ENCODE measurements at regions not wholly inside any gene's neighbourhood (a gene's known extent, or its start where the extent isn't known, plus 50 kb on each side); places are given as distances from the start of the nearest gene placed in this dataset.

- no peak overlapping the region for H2AFZ ChIP-seq (ENCODE audit: insufficient read depth, low read depth, low read length, poor library complexity, severe bottlenecking)
- Mint-ChIP-seq H3K9me3 (peaks cover 0 to 11% (median 3%) of the 10 kb centered on the region in 7 donors), H3K27ac (no peak overlapping the region), H3K27me3 (ENCODE audit: low read depth in 3 of 3) (peaks cover 0 to 3% (median 1%) of the 10 kb centered on the region in 3 donors), H3K4me1 (no peaks in the 10 kb centered on the region), H3K4me3 (no peak overlapping the region), H3K36me3 (no peaks in the 10 kb centered on the region)
- H3K27me3 ChIP-seq (ENCODE audit: control insufficient read depth in 2 of 2, insufficient read depth in 2 of 2, low read length in 2 of 2): no peaks in the 10 kb centered on the region
- H3K4me2 ChIP-seq (replicated peaks; ENCODE audit: extremely low read depth, low read length, poor library complexity, severe bottlenecking): no peak overlapping the region
- H3K79me2 ChIP-seq (ENCODE audit: insufficient read depth, low read length): no peaks in the 10 kb centered on the region
- DNase-seq: no peak
- H3K36me3 ChIP-seq (replicated peaks in 1 of 2; ENCODE audit: control insufficient read depth in 1 of 2, insufficient read depth in 2 of 2, low read length in 2 of 2): no peaks in the 10 kb centered on the region
- H4K20me1 ChIP-seq (ENCODE audit: insufficient read depth, low read length): no peaks in the 10 kb centered on the region
- intact Hi-C loops (cut with micrococcal nuclease): no loop called here
- no peaks in the 10 kb centered on the region for H3K4me1 ChIP-seq (ENCODE audit: control insufficient read depth in 1 of 2, insufficient read depth in 2 of 2, low read length in 2 of 2)
- H3K9me3 ChIP-seq (replicated peaks in 1 of 2; ENCODE audit: control insufficient read depth in 1 of 2, insufficient read depth in 1 of 2, low read length in 2 of 2): peaks cover 0 to 8% of the 10 kb centered on the region in 2 donors
- no peak for TF ChIP-seq CTCF (IDR thresholded peaks at IDR 0.05)
- 92% methylated on average over 2 of the region's 3 CpGs for WGBS (ENCODE audit: insufficient coverage)
- H3K4me3 ChIP-seq (replicated peaks in 1 of 3; ENCODE audit: low read depth in 2 of 3, low read length in 3 of 3): no peak overlapping the region
- H3K27ac ChIP-seq (ENCODE audit: low read depth in 1 of 2, low read length in 2 of 2): no peak overlapping the region
- no peak overlapping the region for H3K9ac ChIP-seq (ENCODE audit: insufficient read depth, low read length, poor library complexity, severe bottlenecking)
These were observed 193.3 kb downstream of the MOXD1 start for GRCh38 chr6:132207991-132208390.

GRCh38 chr6:132205946-132206345, 195.3 kb downstream of the MOXD1 start:
- H3K79me2 ChIP-seq (ENCODE audit: insufficient read depth, low read length): no peaks in the 10 kb centered on the region
- H4K20me1 ChIP-seq (ENCODE audit: insufficient read depth, low read length): no peaks in the 10 kb centered on the region
- H3K27me3 Mint-ChIP-seq (ENCODE audit: low read depth in 3 of 3): peaks cover 0 to 3% (median 1%) of the 10 kb centered on the region in 3 donors

More at GRCh38 chr6:132205946-132206345, 195.3 kb downstream of the MOXD1 start:
- H3K9ac ChIP-seq (ENCODE audit: insufficient read depth, low read length, poor library complexity, severe bottlenecking): no peak overlapping the region
- H3K4me1 ChIP-seq (ENCODE audit: control insufficient read depth in 1 of 2, insufficient read depth in 2 of 2, low read length in 2 of 2): no peaks in the 10 kb centered on the region
- H3K27me3 ChIP-seq (ENCODE audit: control insufficient read depth in 2 of 2, insufficient read depth in 2 of 2, low read length in 2 of 2): no peaks in the 10 kb centered on the region
- no peak overlapping the region for H2AFZ ChIP-seq (ENCODE audit: insufficient read depth, low read depth, low read length, poor library complexity, severe bottlenecking)
- Mint-ChIP-seq H3K27ac (no peak overlapping the region), H3K4me1 (no peaks in the 10 kb centered on the region), H3K4me3 (no peak overlapping the region), H3K36me3 (no peaks in the 10 kb centered on the region), H3K9me3 (peaks cover 0 to 11% (median 3%) of the 10 kb centered on the region in 7 donors)
- peaks cover 0 to 8% of the 10 kb centered on the region in 2 donors for H3K9me3 ChIP-seq (replicated peaks in 1 of 2; ENCODE audit: control insufficient read depth in 1 of 2, insufficient read depth in 1 of 2, low read length in 2 of 2)
- no peaks in the 10 kb centered on the region for H3K36me3 ChIP-seq (replicated peaks in 1 of 2; ENCODE audit: control insufficient read depth in 1 of 2, insufficient read depth in 2 of 2, low read length in 2 of 2)
- no peak overlapping the region for H3K4me3 ChIP-seq (replicated peaks in 1 of 3; ENCODE audit: low read depth in 2 of 3, low read length in 3 of 3)
- WGBS (ENCODE audit: insufficient coverage): no CpG with 5 or more reads among the region's 1 CpG
- no peak overlapping the region for H3K4me2 ChIP-seq (replicated peaks; ENCODE audit: extremely low read depth, low read length, poor library complexity, severe bottlenecking)
- no peak for TF ChIP-seq CTCF (IDR thresholded peaks at IDR 0.05)
- no peak overlapping the region for H3K27ac ChIP-seq (ENCODE audit: low read depth in 1 of 2, low read length in 2 of 2)
- intact Hi-C loops (cut with micrococcal nuclease): no loop called here
- no peak for DNase-seq

Data from CD14-positive monocyte (primary cell).